ENCODE measurements at regions not wholly inside any gene's neighbourhood (a gene's known extent, or its start where the extent isn't known, plus 50 kb on each side); places are given as distances from the start of the nearest gene placed in this dataset.

DNA sequence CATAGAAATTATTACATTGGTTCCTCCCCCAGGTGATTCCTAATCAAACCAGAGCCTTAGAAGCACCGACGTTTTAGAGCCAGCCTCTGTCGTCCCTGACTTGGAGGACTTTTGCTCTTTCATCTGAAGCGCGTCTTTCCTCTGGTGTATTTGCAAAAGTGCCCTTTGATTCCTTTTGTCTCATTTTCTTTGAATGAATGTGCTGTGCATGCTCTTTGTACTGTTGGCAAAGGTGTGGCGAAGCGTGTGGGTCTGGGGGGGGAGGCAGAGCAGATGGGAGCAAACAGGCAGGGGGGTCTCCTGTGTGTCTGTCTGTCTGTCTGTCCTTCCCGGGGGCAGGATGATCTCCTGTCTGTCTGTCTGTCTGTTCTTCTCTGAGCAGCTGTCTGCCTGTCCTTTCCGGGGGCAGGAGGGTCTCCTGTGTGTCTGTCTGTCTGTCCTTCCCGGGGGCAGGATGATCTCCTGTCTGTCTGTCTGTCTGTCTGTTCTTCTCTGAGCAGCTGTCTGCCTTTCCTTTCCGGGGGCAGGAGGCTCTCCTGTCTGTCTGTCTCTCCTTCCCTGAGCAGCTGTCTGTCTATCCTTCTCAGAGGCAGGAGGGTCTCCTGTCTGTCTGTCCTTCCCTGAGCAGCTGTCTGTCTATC lies 205.5 kb upstream of the MYT1L start:
- TF ChIP-seq, protein P1, sequence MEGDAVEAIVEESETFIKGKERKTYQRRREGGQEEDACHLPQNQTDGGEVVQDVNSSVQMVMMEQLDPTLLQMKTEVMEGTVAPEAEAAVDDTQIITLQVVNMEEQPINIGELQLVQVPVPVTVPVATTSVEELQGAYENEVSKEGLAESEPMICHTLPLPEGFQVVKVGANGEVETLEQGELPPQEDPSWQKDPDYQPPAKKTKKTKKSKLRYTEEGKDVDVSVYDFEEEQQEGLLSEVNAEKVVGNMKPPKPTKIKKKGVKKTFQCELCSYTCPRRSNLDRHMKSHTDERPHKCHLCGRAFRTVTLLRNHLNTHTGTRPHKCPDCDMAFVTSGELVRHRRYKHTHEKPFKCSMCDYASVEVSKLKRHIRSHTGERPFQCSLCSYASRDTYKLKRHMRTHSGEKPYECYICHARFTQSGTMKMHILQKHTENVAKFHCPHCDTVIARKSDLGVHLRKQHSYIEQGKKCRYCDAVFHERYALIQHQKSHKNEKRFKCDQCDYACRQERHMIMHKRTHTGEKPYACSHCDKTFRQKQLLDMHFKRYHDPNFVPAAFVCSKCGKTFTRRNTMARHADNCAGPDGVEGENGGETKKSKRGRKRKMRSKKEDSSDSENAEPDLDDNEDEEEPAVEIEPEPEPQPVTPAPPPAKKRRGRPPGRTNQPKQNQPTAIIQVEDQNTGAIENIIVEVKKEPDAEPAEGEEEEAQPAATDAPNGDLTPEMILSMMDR (IDR thresholded peaks at IDR 0.05): no peak
- no peak for TF ChIP-seq GABPA (IDR thresholded peaks at IDR 0.05; ENCODE audit: low read depth)
- no peak for TF ChIP-seq EZH2phosphoT487 (IDR thresholded peaks at IDR 0.05; ENCODE audit: borderline replicate concordance, low read depth)
- TF ChIP-seq EP300 (IDR thresholded peaks at IDR 0.05; ENCODE audit: borderline replicate concordance in 1 of 2, low read depth in 1 of 2, low read length in 1 of 2): no peak
- TF ChIP-seq, protein P2, sequence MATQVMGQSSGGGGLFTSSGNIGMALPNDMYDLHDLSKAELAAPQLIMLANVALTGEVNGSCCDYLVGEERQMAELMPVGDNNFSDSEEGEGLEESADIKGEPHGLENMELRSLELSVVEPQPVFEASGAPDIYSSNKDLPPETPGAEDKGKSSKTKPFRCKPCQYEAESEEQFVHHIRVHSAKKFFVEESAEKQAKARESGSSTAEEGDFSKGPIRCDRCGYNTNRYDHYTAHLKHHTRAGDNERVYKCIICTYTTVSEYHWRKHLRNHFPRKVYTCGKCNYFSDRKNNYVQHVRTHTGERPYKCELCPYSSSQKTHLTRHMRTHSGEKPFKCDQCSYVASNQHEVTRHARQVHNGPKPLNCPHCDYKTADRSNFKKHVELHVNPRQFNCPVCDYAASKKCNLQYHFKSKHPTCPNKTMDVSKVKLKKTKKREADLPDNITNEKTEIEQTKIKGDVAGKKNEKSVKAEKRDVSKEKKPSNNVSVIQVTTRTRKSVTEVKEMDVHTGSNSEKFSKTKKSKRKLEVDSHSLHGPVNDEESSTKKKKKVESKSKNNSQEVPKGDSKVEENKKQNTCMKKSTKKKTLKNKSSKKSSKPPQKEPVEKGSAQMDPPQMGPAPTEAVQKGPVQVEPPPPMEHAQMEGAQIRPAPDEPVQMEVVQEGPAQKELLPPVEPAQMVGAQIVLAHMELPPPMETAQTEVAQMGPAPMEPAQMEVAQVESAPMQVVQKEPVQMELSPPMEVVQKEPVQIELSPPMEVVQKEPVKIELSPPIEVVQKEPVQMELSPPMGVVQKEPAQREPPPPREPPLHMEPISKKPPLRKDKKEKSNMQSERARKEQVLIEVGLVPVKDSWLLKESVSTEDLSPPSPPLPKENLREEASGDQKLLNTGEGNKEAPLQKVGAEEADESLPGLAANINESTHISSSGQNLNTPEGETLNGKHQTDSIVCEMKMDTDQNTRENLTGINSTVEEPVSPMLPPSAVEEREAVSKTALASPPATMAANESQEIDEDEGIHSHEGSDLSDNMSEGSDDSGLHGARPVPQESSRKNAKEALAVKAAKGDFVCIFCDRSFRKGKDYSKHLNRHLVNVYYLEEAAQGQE (IDR thresholded peaks at IDR 0.05; ENCODE audit: low read depth, low read length): no peak
- TF ChIP-seq, protein P3, sequence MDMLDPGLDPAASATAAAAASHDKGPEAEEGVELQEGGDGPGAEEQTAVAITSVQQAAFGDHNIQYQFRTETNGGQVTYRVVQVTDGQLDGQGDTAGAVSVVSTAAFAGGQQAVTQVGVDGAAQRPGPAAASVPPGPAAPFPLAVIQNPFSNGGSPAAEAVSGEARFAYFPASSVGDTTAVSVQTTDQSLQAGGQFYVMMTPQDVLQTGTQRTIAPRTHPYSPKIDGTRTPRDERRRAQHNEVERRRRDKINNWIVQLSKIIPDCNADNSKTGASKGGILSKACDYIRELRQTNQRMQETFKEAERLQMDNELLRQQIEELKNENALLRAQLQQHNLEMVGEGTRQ (IDR thresholded peaks at IDR 0.05; ENCODE audit: borderline replicate concordance, low read depth, low read length): no peak
- TF ChIP-seq POLR2AphosphoS5 (IDR thresholded peaks at IDR 0.05; ENCODE audit: low read depth, low read length): no peak
